IPS-18c (cell line): ENCODE measurements at regions not wholly inside any gene's neighbourhood (a gene's known extent, or its start where the extent isn't known, plus 50 kb on each side); places are given as distances from the start of the nearest gene placed in this dataset.
"Not testable (repeated sequence)": the region's sequence is repeated elsewhere in the genome, so short reads cannot be mapped to it uniquely, and the experiment has no call there.

Experiments
- H3K4me3 ChIP-seq: 2 replicates; pipeline ENCODE4 v1.7.0; 2013; ENCODE audit warnings: low read depth, mild to moderate bottlenecking, low read length, moderate library complexity; ENCODE audit not compliant: insufficient read depth
- H3K9me3 ChIP-seq: one replicate; pipeline ENCODE4 v1.6.1; 2013; ENCODE audit warnings: mild to moderate bottlenecking, low read length, moderate library complexity; ENCODE audit not compliant: control insufficient read depth, insufficient read depth

DNA sequence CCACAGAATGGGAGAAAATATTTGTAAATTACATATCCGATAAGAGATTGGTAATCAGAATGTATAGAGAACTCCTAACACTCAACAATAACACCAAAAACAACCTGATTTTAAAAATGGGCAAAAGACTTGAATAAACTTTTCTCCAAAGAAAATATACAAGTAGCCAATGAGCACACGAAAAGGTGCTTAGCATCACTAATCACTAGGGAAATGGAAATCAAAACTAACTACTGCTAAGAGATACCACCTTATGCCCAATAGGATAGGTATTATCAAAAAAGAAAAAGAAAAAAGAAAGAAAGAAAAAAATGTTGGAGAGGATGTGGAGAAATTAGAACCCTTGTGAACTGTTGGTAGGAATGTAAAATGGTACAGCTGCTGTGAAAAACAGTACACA, 212.1 kb downstream of the TLR4 start:
- Histone ChIP-seq H3K4me3 (no peak overlapping the region), H3K9me3 (no peaks in the 10 kb centered on the region)

DNA sequence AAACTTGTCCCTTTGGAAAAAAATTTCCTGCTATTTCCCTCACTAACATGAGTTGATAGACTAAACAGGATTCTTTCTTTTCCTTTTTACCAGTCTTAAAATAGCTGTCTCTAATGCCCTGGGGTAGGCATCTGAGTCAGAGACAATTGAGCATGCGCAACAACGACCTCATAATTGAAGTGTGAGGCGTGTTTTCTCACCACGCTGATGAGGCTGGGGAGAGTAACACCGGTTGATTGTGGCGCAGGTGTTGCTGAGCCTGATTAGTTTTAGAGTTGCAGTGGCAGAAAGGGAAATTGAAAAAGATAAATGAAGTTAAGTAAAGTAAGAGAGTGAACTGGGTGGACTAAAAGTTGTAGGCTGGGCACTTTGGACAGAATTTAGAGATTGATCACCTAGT, 213.7 kb downstream of the TLR4 start:
- Histone ChIP-seq H3K4me3 (no peak overlapping the region), H3K9me3 (no peaks in the 10 kb centered on the region)

DNA sequence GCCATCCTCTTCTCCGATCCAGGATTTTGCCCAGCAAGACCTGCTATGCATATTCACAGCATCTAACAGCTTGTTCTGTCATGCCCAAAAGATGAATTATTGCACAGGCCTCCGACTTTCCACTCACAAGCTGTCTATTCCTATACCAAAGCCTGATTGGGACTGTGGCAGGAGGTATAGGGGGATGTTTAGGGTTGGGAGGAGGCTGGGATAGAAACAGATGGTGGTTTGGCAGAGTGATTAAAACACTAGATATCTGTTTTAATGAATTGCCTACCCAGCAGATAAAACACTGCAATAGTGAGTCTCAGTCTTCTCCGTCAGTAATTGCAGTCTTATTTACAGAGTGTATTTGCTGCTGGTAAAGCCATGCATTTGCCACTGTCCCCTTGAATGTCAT, 215.3 kb downstream of the TLR4 start:
- Histone ChIP-seq H3K9me3 (no peaks in the 10 kb centered on the region), H3K4me3 (no peak overlapping the region)

DNA sequence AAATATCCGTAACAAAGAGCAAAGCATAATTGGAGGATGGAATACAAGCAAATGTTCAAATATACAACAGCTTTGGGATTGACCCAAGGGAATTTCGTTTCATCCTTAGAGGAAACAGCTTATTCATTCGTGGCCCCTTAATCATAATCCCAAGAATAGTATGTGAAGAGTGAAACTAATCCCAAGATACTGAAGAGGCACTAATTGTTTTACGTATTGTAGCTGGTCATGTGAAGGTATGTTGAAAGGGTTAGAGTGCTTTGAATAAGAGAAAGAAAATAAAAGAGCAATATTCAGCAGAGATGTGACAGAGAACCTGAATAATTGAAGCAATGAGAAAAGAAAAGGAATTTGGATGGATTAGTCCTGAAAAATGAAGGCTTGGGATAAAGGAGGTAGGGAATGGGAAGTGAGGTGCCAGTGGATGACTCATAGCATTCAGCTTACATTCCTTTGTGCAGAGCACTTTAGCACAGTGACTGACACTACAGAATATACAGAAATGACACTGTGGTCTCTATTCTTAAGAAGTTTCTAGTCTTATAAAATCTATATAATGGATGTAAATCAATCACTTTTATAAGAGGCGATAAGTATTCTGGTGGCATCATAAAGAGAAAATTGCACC, 221.9 kb downstream of the TLR4 start:
- no peak overlapping the region for H3K4me3 ChIP-seq
- no peaks in the 10 kb centered on the region for H3K9me3 ChIP-seq

DNA sequence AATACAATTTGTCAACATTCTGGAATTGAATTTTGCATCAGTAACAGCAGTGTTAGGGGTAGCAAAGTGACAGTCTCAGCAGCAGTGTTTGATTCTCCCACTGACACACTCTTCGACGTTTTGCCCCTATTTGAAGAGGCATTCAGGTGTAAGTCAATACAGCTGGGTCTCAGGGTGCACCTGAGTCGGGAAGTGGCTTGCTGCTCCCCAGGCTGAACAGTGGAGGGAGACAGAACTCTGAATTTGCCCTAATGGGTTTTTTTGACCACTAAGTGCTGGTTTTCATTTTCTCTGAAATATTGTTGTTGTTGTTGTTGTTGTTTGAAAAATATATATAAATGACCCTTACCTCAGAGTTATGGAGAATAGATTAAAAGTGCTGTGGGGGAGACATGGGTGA, 223.2 kb downstream of the TLR4 start:
- H3K4me3 ChIP-seq, result no peak overlapping the region
- H3K9me3 ChIP-seq, result no peaks in the 10 kb centered on the region

DNA sequence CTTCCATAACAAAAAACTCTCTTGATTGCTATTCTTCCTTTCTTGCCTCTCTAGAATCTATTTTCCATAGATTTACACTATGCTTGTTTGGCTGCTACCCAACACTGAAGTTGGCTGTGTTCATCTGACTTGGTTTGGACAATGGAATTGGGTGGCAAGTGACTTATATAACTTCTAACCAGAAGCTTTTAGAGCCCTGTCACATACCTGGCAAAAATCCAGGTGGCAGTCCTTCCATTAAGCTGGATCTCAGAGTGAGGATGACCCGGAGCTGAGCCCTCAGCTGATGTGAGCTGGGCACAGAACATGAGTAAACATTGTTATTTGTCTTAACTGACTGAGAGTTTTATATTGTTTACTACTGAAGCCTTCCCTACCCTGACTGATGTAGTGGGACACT, 225.7 kb downstream of the TLR4 start:
- no peak overlapping the region for H3K4me3 ChIP-seq
- H3K9me3 ChIP-seq, result no peaks in the 10 kb centered on the region

DNA sequence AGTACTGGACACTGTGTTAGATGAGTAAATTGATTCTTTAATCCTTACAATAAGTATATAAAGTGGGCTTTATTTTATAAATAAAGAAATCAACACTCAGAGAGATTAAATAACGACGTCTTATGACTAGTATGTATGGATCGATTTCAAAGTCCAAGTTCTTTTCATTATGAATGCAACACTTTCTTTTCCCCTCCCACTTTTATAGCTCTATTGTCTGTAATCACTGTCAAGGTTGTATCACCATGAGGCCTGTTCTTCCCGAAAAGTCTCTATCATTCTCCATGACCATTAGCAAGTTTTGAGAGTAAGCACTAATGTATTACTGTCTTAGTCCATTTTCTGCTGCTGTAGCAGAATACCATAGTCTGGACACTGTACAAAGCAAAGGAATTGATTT, 228.4 kb downstream of the TLR4 start:
- Histone ChIP-seq H3K9me3 (no peaks in the 10 kb centered on the region), H3K4me3 (no peak overlapping the region)

DNA sequence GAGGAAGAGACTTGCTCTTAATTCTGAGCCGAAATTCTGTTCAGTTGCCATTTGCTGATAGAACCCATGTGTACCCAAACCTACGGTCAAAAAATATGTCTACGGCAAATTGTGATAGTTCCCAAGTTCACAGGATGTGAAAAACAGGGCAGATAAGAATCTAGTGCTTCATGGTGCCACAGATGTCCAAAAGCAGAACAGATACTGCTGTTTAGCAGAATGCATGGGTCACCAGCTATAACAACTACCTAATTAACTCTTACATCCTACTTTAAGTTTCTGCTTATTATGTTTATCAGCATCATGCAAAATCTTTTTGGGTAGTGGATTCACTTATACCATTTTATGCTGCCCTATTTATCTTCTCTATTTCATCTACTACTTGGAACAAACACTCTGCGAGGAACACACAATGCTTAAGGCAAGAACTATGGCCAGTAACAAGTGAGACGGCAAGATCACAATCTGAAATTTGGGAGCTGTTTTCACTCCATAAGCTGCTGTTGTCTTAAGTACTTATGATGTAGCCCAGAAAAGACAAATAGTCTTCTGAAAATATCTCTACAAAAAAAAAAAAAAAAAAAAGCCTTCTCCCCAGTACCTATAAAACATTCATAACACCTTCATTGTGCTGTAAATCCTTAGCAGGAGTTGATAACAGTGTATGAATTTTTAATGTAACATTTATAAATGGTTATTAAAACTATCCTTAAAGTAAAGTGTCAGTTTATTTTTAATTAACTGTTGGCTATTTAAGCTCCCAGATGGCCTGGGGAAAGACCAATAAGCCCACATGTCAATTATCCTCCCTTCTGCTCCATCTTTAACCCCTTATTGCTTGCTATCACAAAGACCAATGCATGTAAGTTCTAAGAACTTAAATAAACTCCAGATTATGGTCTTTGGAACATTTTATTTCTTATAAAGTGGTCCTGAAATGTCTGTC, 232.3 kb downstream of the TLR4 start:
- H3K4me3 ChIP-seq, result no peak overlapping the region
- no peaks in the 10 kb centered on the region for H3K9me3 ChIP-seq

DNA sequence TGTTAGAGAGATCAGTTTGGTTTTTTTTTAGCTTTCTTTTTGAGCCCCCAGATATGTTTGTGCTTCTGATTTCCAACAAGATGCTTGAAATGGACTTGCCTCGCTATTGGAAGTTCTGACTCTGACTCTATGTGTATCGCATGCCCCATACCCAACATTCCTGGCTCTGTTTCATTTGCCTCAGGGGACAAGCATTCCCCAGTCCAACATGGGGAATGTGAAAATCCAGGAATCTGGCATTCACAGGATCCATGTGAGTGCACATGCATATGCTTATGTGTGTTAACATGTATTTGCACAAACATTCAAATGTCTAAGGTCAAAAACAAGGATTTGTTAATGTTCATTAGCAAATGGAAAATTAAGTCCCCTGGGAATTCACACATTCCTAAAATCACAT, 233.9 kb downstream of the TLR4 start:
- Histone ChIP-seq H3K9me3 (no peaks in the 10 kb centered on the region), H3K4me3 (no peak overlapping the region)

DNA sequence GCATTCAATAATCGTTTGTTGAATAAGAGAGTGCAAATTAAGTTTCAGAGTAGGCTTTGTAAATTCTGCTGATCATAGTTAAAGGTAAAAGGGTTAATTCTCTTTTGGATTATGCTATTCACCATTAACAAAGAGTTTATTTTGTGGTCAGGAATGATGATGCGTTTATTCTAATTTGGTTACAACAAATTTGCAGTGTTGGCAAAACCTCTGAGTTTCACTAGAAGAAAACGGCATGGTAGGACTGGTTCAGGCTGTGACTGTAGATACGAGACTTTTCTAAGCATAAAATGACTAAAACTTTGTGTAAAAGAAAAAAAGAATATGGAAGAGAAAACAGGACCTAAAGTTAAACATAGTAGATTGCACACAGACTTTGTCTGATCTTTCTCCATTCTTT, 234.7 kb downstream of the TLR4 start:
- H3K4me3 ChIP-seq, result no peak overlapping the region
- H3K9me3 ChIP-seq, result no peaks in the 10 kb centered on the region

DNA sequence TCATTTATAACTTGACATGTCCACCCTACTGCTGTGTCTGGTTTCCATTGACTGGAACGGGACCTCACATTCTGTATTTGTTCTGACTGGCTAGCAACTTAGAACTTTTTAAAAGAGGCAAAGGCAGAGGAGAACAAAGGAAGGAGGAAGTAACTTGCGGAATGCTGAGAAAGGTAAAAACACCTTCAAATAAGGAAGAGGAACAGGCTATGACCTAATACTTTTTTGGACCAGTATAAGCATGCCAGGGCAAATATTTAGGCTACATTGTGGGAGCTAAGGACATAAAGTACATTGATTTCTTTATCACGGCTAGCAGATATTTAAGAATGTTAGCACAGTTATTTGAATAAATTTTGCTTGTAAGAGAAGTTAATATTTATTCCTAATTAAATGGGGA, 240.5 kb downstream of the TLR4 start:
- H3K9me3 ChIP-seq, H3K4me3 ChIP-seq: not testable (repeated sequence)

DNA sequence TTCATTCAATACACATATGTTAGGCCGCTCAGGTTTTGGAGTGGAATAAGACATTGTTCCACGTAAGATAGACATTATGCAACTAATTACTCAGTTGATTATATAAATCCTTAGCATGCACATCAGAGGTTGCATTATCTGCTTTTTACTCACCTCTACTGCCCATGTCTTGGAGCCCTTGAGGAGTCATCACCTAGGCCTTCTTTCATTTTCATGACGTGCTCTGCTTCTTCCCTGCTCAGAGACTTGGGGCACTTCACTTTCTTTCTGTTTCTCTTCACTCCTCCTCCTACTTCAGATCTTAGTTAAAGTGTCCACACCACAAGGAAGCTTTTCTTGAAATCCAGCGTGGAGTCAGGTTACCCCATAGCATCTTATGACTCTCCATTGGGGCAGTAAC, 241.1 kb downstream of the TLR4 start:
- H3K9me3 ChIP-seq, result no peaks in the 10 kb centered on the region
- H3K4me3 ChIP-seq, result no peak overlapping the region

DNA sequence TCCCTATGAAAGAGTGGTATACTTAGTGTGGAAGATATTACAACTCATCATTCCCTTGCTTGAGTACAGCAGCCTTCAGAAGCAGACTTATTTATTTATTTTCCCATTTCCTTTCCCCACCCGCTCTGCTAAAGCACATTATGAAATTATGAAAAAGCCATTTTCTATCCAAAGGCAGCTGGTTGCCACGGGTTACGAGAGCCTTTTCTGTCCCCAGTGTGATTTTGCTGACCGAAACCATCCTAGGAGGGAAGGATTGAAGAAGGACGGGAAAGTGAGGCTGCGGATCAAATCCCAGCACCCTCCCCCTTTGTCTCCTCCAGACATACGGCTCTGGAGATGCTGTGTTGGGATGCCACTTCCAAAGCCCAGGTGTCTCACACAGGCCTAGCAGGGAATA, 246.9 kb downstream of the TLR4 start:
- no peaks in the 10 kb centered on the region for H3K9me3 ChIP-seq
- H3K4me3 ChIP-seq, result no peak overlapping the region

DNA sequence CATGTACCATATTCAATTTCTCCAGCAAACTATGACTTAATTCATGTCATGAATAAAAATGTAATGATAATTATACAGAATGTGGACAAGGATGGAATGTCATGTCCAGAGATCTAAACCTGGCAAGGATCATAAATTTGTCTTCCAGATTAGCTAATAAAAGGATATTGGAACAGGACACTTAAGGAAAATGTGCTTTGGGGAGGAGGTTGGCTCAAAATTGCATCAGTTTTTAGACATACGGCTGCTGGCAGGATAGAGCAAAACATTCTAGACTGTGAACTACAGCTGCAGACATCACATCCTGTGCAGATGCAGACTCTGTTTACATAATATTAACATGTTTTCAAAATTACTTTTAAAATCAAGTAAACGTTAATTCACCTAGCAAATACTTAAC, 248.4 kb downstream of the TLR4 start:
- H3K9me3 ChIP-seq, result no peaks in the 10 kb centered on the region
- no peak overlapping the region for H3K4me3 ChIP-seq

DNA sequence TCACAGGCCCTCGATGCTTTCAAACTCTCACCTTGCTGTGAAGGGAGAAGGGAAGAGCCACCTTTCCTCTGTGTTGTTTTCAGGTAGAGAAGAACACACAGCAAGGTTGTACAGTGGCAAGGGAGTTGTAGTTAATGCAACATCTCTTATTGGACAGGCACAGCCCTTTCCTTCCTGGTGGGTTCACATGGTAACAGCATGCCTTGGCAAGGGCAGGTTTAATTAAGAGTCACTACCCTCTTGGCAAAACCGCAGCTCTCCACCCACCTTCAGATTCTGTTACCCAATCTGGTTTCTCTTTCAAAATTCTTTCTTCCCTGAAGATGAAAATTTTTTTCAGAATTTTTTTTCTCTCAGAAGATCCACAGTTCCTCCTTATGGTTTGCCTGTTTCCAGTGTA, 253.1 kb downstream of the TLR4 start:
- no peaks in the 10 kb centered on the region for H3K9me3 ChIP-seq
- H3K4me3 ChIP-seq, result no peak overlapping the region

DNA sequence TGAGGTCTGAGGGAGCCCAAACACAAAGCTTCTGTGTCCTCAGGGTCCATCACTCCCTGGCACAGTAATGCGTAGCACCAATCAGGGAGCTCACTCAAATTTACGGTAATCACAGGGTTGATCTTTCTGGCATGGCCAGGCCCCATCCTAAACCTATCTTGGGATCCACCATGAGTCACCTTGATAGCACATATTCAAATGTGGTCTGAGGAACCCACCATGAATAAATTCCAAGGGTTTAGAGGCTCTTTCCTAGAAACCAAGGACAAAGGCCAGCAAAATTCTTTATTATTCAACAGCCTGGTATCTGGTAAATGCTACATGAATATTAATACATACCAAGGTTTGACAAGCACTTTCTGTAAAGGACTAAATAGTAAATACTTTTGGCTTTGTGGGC, 254.5 kb downstream of the TLR4 start:
- no peaks in the 10 kb centered on the region for H3K9me3 ChIP-seq
- H3K4me3 ChIP-seq, result no peak overlapping the region

DNA sequence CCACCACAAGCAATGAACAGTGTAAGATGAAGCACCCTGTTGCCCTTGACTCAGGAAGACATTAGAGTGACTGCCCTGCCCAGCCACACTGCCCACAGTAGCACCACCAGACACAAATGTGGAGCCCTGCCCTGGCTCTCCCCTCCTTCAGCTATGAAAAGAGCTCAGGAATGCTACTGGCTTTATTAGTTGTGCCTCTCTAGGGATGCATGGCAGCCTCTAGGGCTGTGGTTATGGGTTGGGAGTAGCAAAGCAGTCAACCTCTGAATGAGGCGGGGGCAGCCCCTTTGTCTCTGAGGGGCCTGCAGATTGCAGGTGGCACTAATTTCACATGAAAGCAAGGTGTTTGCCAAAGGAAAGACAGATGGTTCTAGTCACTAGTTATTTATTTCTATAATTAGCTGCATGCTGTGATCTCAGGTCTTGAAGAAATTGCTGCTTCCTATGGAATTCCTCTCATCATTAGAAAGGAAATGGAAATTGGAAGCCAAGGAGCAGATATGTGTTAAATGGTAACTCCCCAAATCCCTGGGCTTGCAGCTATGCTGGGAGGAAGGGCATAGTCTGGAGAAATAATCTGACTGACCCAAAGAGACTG, 259.4 kb downstream of the TLR4 start:
- no peak overlapping the region for H3K4me3 ChIP-seq
- no peaks in the 10 kb centered on the region for H3K9me3 ChIP-seq

DNA sequence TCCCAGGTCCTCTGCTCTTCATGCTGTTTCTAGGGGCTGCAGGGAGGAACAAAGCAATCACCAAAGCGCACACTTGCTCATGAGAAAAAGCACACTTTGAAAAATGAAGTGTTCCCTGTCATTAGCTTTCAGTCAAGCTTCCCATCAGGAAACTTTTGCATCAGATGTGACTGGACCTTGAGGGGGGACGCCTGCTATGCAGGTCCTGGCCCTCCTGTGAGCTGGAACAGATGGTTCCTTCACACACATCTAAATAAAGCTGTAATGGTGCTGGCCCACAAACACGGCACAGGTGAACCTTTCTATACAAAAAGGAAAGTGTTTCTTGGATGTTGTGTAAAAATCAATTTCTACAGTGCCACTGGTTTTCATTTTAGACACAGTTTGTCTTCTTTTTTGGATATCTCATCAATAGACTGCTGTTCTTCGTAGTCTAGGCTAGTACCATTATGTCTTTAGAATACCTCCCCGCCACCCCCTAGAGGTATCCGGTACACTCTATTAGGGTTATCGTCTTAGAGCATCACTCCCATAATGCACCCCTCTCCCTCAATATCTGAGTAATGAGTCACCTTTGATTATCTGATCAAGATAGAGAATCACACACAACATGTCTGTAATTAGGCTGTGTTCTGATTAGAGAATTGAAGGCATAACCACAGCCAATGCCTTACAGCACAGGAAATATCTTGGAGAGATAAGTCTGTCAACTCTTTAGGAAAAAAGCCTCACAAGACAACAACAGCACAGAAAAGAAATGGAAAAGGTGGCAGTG, 266.3 kb downstream of the TLR4 start:
- Histone ChIP-seq H3K9me3 (no peaks in the 10 kb centered on the region), H3K4me3 (no peak overlapping the region)
